ENCODE measurements at regions not wholly inside any gene's neighbourhood (a gene's known extent, or its start where the extent isn't known, plus 50 kb on each side); places are given as distances from the start of the nearest gene placed in this dataset.

DNA sequence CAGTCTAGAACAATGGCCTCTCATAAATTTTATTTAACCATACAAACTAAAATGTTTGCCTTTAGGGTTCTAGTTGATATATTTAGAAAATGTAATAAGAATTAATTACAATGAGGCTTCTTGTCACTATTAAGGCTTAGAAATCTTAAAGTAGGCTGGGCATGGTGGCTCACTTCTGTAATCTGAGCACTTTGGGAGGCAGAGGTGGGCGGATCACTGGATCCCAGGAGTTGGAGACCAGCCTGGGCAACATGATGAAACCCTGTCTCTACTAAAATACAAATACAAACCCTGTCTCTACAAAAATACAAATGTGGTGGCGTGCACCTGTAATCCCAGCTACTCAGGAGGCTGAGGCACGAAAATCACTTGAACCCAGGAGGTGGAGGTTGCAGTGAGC lies 99.0 kb upstream of the ADGRF1 start:
- no peaks in the 10 kb centered on the region for H3F3A ChIP-seq (ENCODE audit: insufficient read depth, low read length)
- H3K36me3 ChIP-seq (ENCODE audit: insufficient read depth, low read length): no peaks in the 10 kb centered on the region
- no peaks in the 10 kb centered on the region for H3K4me1 ChIP-seq (ENCODE audit: insufficient read depth, low read length, severe bottlenecking)
- no peaks in the 10 kb centered on the region for H3K9me2 ChIP-seq (ENCODE audit: low read depth, low read length)
- no peaks in the 10 kb centered on the region for H3K9me3 ChIP-seq (ENCODE audit: low read length)
- H3K27me3 ChIP-seq (ENCODE audit: insufficient read depth, low read length): no peaks in the 10 kb centered on the region
- no peaks in the 10 kb centered on the region for H4K20me1 ChIP-seq (ENCODE audit: insufficient read depth, low read length)
- TF ChIP-seq, protein P1, sequence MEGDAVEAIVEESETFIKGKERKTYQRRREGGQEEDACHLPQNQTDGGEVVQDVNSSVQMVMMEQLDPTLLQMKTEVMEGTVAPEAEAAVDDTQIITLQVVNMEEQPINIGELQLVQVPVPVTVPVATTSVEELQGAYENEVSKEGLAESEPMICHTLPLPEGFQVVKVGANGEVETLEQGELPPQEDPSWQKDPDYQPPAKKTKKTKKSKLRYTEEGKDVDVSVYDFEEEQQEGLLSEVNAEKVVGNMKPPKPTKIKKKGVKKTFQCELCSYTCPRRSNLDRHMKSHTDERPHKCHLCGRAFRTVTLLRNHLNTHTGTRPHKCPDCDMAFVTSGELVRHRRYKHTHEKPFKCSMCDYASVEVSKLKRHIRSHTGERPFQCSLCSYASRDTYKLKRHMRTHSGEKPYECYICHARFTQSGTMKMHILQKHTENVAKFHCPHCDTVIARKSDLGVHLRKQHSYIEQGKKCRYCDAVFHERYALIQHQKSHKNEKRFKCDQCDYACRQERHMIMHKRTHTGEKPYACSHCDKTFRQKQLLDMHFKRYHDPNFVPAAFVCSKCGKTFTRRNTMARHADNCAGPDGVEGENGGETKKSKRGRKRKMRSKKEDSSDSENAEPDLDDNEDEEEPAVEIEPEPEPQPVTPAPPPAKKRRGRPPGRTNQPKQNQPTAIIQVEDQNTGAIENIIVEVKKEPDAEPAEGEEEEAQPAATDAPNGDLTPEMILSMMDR (IDR thresholded peaks at IDR 0.05; ENCODE audit: low read length): no peak
- no peak for TF ChIP-seq EZH2 (IDR thresholded peaks at IDR 0.05; ENCODE audit: borderline replicate concordance, low read length)
- H3K4me2 ChIP-seq (ENCODE audit: low read length): no peak overlapping the region
- H3K79me2 ChIP-seq (ENCODE audit: insufficient read depth, low read length): no peaks in the 10 kb centered on the region
- no peak overlapping the region for H2AFZ ChIP-seq (ENCODE audit: low read length)
- H3K9ac ChIP-seq (ENCODE audit: low read length): no peak overlapping the region
- H3K4me3 ChIP-seq (ENCODE audit: low read depth, low read length, poor library complexity, severe bottlenecking): no peak overlapping the region
- no peak overlapping the region for H3K27ac ChIP-seq (ENCODE audit: low read depth, low read length, poor library complexity, severe bottlenecking)

DNA sequence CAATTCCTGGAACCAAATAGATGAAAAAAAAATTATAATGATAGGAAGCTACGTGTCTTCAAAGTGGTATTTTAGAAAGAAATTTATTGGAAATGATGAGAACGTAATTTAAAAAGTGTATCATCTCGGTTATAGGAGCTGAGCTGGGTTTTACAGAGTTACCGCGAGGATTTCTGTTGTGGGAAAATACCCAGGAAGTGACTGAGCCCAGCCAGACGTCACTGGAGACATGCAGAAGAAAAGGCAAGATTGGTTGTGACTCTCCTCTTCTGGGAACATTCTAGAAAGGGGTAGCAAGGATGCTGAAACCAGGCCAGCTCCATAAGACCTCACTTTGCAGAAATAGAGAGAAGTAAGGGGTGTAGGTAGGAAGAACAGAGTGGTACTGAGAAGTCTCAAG lies 95.9 kb upstream of the ADGRF1 start:
- TF ChIP-seq, protein P1 (IDR thresholded peaks at IDR 0.05; ENCODE audit: low read length): no peak
- TF ChIP-seq EZH2 (IDR thresholded peaks at IDR 0.05; ENCODE audit: borderline replicate concordance, low read length): no peak
- Histone ChIP-seq H4K20me1 (ENCODE audit: insufficient read depth, low read length) (no peaks in the 10 kb centered on the region), H3K36me3 (ENCODE audit: insufficient read depth, low read length) (no peaks in the 10 kb centered on the region), H3K79me2 (ENCODE audit: insufficient read depth, low read length) (no peaks in the 10 kb centered on the region), H3K9me3 (ENCODE audit: low read length) (no peaks in the 10 kb centered on the region), H3K27me3 (ENCODE audit: insufficient read depth, low read length) (no peaks in the 10 kb centered on the region), H3K9ac (ENCODE audit: low read length) (no peak overlapping the region), H3K4me3 (ENCODE audit: low read depth, low read length, poor library complexity, severe bottlenecking) (no peak overlapping the region), H2AFZ (ENCODE audit: low read length) (no peak overlapping the region), H3K9me2 (ENCODE audit: low read depth, low read length) (no peaks in the 10 kb centered on the region), H3F3A (ENCODE audit: insufficient read depth, low read length) (no peaks in the 10 kb centered on the region), H3K27ac (ENCODE audit: low read depth, low read length, poor library complexity, severe bottlenecking) (no peak overlapping the region), H3K4me1 (ENCODE audit: insufficient read depth, low read length, severe bottlenecking) (no peaks in the 10 kb centered on the region), H3K4me2 (ENCODE audit: low read length) (no peak overlapping the region)

DNA sequence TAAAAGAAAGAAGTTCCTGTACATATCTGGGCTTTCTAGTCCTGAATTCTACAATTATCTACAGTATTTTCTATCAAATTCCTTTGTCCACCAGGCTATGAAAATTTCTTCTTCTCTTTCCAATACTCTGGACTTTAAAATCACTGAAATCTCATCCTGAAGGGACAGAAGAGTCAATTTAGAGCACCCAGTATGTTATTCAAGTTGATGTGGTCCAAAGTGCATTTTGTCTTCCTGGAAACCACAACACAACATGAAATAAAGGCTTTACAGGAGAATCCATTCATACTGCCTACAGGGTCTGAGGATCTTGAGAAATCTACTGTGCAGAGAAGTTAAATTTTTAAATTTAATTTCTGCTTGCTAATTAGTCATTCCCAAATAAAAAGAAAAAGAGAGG lies 94.9 kb upstream of the ADGRF1 start:
- no peaks in the 10 kb centered on the region for H3K27me3 ChIP-seq (ENCODE audit: insufficient read depth, low read length)
- H2AFZ ChIP-seq (ENCODE audit: low read length): no peak overlapping the region
- no peak for TF ChIP-seq EZH2 (IDR thresholded peaks at IDR 0.05; ENCODE audit: borderline replicate concordance, low read length)
- no peaks in the 10 kb centered on the region for H3K9me3 ChIP-seq (ENCODE audit: low read length)
- no peaks in the 10 kb centered on the region for H4K20me1 ChIP-seq (ENCODE audit: insufficient read depth, low read length)
- no peaks in the 10 kb centered on the region for H3K9me2 ChIP-seq (ENCODE audit: low read depth, low read length)
- H3K27ac ChIP-seq (ENCODE audit: low read depth, low read length, poor library complexity, severe bottlenecking): no peak overlapping the region
- no peak overlapping the region for H3K4me2 ChIP-seq (ENCODE audit: low read length)
- no peaks in the 10 kb centered on the region for H3K79me2 ChIP-seq (ENCODE audit: insufficient read depth, low read length)
- H3F3A ChIP-seq (ENCODE audit: insufficient read depth, low read length): no peaks in the 10 kb centered on the region
- no peaks in the 10 kb centered on the region for H3K4me1 ChIP-seq (ENCODE audit: insufficient read depth, low read length, severe bottlenecking)
- H3K4me3 ChIP-seq (ENCODE audit: low read depth, low read length, poor library complexity, severe bottlenecking): no peak overlapping the region
- H3K36me3 ChIP-seq (ENCODE audit: insufficient read depth, low read length): no peaks in the 10 kb centered on the region
- H3K9ac ChIP-seq (ENCODE audit: low read length): no peak overlapping the region

DNA sequence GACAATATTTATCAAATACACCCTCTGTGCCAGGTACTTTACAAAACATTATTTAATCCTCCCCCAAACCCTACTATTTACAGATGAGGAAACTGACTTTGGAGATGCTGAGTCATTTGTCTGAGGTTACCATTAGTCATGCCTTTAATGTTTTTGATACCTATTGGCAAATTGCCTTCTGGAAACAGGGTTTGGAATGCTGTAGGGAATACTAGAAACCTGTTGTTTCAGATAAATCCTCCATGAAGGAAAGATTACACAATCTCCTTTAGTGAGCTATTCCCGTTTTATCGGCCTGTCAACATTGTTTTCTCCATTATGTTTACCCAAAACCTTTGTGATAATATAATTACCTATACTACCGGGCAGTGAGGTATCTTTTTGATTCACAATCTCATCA lies 93.6 kb upstream of the ADGRF1 start:
- Histone ChIP-seq H4K20me1 (ENCODE audit: insufficient read depth, low read length) (no peaks in the 10 kb centered on the region), H3K9me3 (ENCODE audit: low read length) (no peaks in the 10 kb centered on the region), H3K4me2 (ENCODE audit: low read length) (no peak overlapping the region), H3K4me3 (ENCODE audit: low read depth, low read length, poor library complexity, severe bottlenecking) (no peak overlapping the region), H3K79me2 (ENCODE audit: insufficient read depth, low read length) (no peaks in the 10 kb centered on the region), H3K4me1 (ENCODE audit: insufficient read depth, low read length, severe bottlenecking) (no peaks in the 10 kb centered on the region), H3K36me3 (ENCODE audit: insufficient read depth, low read length) (no peaks in the 10 kb centered on the region), H3K27ac (ENCODE audit: low read depth, low read length, poor library complexity, severe bottlenecking) (no peak overlapping the region), H2AFZ (ENCODE audit: low read length) (no peak overlapping the region), H3K9me2 (ENCODE audit: low read depth, low read length) (no peaks in the 10 kb centered on the region), H3K27me3 (ENCODE audit: insufficient read depth, low read length) (no peaks in the 10 kb centered on the region), H3F3A (ENCODE audit: insufficient read depth, low read length) (no peaks in the 10 kb centered on the region), H3K9ac (ENCODE audit: low read length) (no peak overlapping the region)
- TF ChIP-seq EZH2 (IDR thresholded peaks at IDR 0.05; ENCODE audit: borderline replicate concordance, low read length): no peak
- TF ChIP-seq, protein P1 (IDR thresholded peaks at IDR 0.05; ENCODE audit: low read length): no peak
